K562 (cell line): ENCODE measurements at regions not wholly inside any gene's neighbourhood (a gene's known extent, or its start where the extent isn't known, plus 50 kb on each side); places are given as distances from the start of the nearest gene placed in this dataset.

Experiments used
- ATAC-seq: fragments of 200-7000 bp; cut with Tn5 transposase; 3 replicates; pipeline ENCODE4 v1.9.1; 2020; ENCODE audit warnings: moderate library complexity
- BruUV-seq: library from RNA; stranded (reverse); fragments of 400-500 nt; replicated peaks from 2 replicates; lab custom pipeline; 2021; lab: Mats Ljungman, UMichigan
- CTCF ChIA-PET: fragments of 300-600 bp; formaldehyde crosslinking; extraction: SDS; loops from one replicate; lab custom pipeline; 2021; ENCODE audit warnings: low intra/inter-chr PET ratio; lab: Yijun Ruan, JAX
- POLR2A ChIA-PET: fragments of 300-600, 350-650 bp; sonication (Branson Sonifier 250); formaldehyde crosslinking; extraction: SDS; loops from one replicate; lab custom pipeline; 2021; ENCODE audit warnings: antibody characterized with exemption, inconsistent platforms; lab: Yijun Ruan, JAX
- DNase-seq, 4 experiments: peaks; one replicate each; pipeline versions ENCODE4 v3.0.0 to v3.0.0-alpha.2; 2011 to 2018; ENCODE audit warnings: low spot score in 3 of 4, mixed read lengths in 3 of 4; ENCODE audit errors: extremely low read depth in 1 of 4
- FAIRE-seq: peaks from 2 replicates; lab custom pipeline; 2011; peaks lifted over from hg19 to GRCh38; lab: Jason Lieb, UNC
- H2AFZ ChIP-seq: 2 replicates; pipeline ENCODE4 v1.6.0; 2011; ENCODE audit warnings: low read depth, low read length, control low read depth, inconsistent platforms
- H3K27ac ChIP-seq: fragments of 200-600 bp; 3 replicates; pipeline ENCODE4 v1.8.0; 2011; ENCODE audit warnings: low read depth, mild to moderate bottlenecking, control low read depth, inconsistent platforms, low read length, moderate library complexity, mixed read lengths; ENCODE audit errors: extremely low read depth
- H3K27me3 ChIP-seq, 2 experiments: fragments of 300-600 bp in 1 of 2; 2 replicates in 1 of 2; 3 replicates in 1 of 2; pipeline versions ENCODE4 v1.6.0 to v1.8.0; 2011; ENCODE audit warnings: inconsistent platforms in 2 of 2, low read length in 2 of 2, mild to moderate bottlenecking in 1 of 2, mixed read lengths in 1 of 2, moderate library complexity in 1 of 2; ENCODE audit not compliant: control insufficient read depth in 2 of 2, insufficient read depth in 2 of 2
- H3K36me3 ChIP-seq: fragments of 300-600 bp; 3 replicates; pipeline ENCODE4 v1.8.0; 2011; ENCODE audit warnings: mild to moderate bottlenecking, low read length, inconsistent platforms; ENCODE audit not compliant: control insufficient read depth, insufficient read depth
- H3K4me1 ChIP-seq, 2 experiments: fragments of 200-600 bp in 1 of 2; replicated peaks in 1 of 2; 2 replicates in 1 of 2; 3 replicates in 1 of 2; pipeline versions ENCODE4 v1.5.1 to v1.8.0; 2011; ENCODE audit warnings: inconsistent platforms in 2 of 2, low read length in 2 of 2, mild to moderate bottlenecking in 1 of 2, mixed read lengths in 1 of 2, moderate library complexity in 1 of 2; ENCODE audit not compliant: control insufficient read depth in 2 of 2, insufficient read depth in 2 of 2
- H3K4me2 ChIP-seq: 2 replicates; pipeline ENCODE4 v1.6.1; 2011; ENCODE audit warnings: low read length, control low read depth, inconsistent platforms, mixed read lengths; ENCODE audit not compliant: insufficient read depth
- H3K4me3 ChIP-seq: fragments of 200-600 bp; sonication (generic), shearing (Covaris generic); 2 replicates; pipeline ENCODE4 v1.5.1; 2016; ENCODE audit warnings: control low read depth, inconsistent platforms
- H3K79me2 ChIP-seq: fragments of 200-600 bp; 3 replicates; pipeline ENCODE4 v1.8.0; 2011; ENCODE audit warnings: low read length, inconsistent platforms; ENCODE audit not compliant: control insufficient read depth, insufficient read depth
- H3K9ac ChIP-seq, 2 experiments: 2 replicates each; pipeline versions ENCODE4 v1.6.0 to v1.6.1; 2011; ENCODE audit warnings: low read depth in 2 of 2, low read length in 2 of 2, control low read depth in 1 of 2, inconsistent platforms in 1 of 2, mild to moderate bottlenecking in 1 of 2, mixed read lengths in 1 of 2; ENCODE audit not compliant: insufficient read depth in 1 of 2
- H3K9me1 ChIP-seq: one replicate; pipeline ENCODE4 v1.6.0; 2011; ENCODE audit warnings: inconsistent platforms, mild to moderate bottlenecking, low read length, moderate library complexity; ENCODE audit not compliant: control insufficient read depth, insufficient read depth
- H3K9me3 ChIP-seq: replicated peaks from 2 replicates; pipeline ENCODE4 v1.5.1; 2011; ENCODE audit warnings: low read depth, low read length, inconsistent platforms; ENCODE audit not compliant: control insufficient read depth, insufficient read depth
- H4K20me1 ChIP-seq: replicated peaks from 2 replicates; pipeline ENCODE4 v1.6.1; 2011; ENCODE audit warnings: low read length, inconsistent platforms, mixed read lengths; ENCODE audit not compliant: control insufficient read depth, insufficient read depth
- ESRRB ChIP-seq: fragments of 250-450 bp; sonication (Bioruptor Pico); IDR thresholded peaks from 2 replicates; pipeline ENCODE4 v1.5.0; 2020; ENCODE audit warnings: mild to moderate bottlenecking, moderate library complexity, borderline replicate concordance
- HMG20B ChIP-seq: fragments of 250-450 bp; sonication (Bioruptor Pico); IDR thresholded peaks from 2 replicates; pipeline ENCODE4 v1.5.0; 2021; ENCODE audit warnings: mild to moderate bottlenecking
- NFATC3 ChIP-seq: fragments of 450-650 bp; IDR thresholded peaks from 2 replicates; pipeline ENCODE4 v1.6.1; 2017; ENCODE audit warnings: mild to moderate bottlenecking
- NR1H2 ChIP-seq: sonication (generic); formaldehyde crosslinking; IDR thresholded peaks from 2 replicates; pipeline ENCODE4 v1.4.0; 2020; ENCODE audit warnings: mild to moderate bottlenecking, missing genetic modification reagents
- PRPF4 ChIP-seq: fragments of 200-400 bp; formaldehyde crosslinking; IDR thresholded peaks from one replicate; pipeline ENCODE4 v1.6.1; 2017; ENCODE audit warnings: low read length, low read depth, mild to moderate bottlenecking; ENCODE audit not compliant: insufficient read depth, poor library complexity, severe bottlenecking
- RAD21 ChIP-seq, 2 experiments: fragments of 250-450 bp in 1 of 2; fragments of 450-650 bp in 1 of 2; sonication (Bioruptor Pico) in 1 of 2; formaldehyde crosslinking in 1 of 2; IDR thresholded peaks in 1 of 2; conservative IDR thresholded peaks in 1 of 2; 2 replicates each; pipeline versions ENCODE4 v1.4.0 to v1.8.0; 2020 to 2022; ENCODE audit warnings: mild to moderate bottlenecking in 2 of 2, moderate library complexity in 1 of 2
- SPI1 ChIP-seq: IDR thresholded peaks from 2 replicates; pipeline ENCODE4 v1.6.1; 2011; ENCODE audit warnings: low read depth, low read length, control low read depth, borderline replicate concordance
- TBP ChIP-seq: optimal IDR thresholded peaks from 2 replicates; pipeline ENCODE3; 2011; ENCODE audit warnings: low read depth, low read length, improper control_type of control experiment
- ZC3H4 ChIP-seq: sonication (generic); formaldehyde crosslinking; IDR thresholded peaks from 2 replicates; pipeline ENCODE4 v1.9.0; 2021; ENCODE audit warnings: missing genetic modification reagents, borderline replicate concordance
- ZFP30 ChIP-seq: fragments of 250-450 bp; sonication (Bioruptor Pico); IDR thresholded peaks from 2 replicates; pipeline ENCODE4 v1.8.0; 2022; ENCODE audit warnings: moderate library complexity, mild to moderate bottlenecking, inconsistent platforms, borderline replicate concordance
- ZKSCAN1 ChIP-seq: fragments of 150-350 bp; IDR thresholded peaks from 2 replicates; pipeline ENCODE4 v1.6.1; 2016; ENCODE audit warnings: low read depth, low read length
- ZNF212 ChIP-seq: fragments of 450-650 bp; formaldehyde crosslinking; IDR thresholded peaks from 2 replicates; pipeline ENCODE4 v1.4.0; 2020; ENCODE audit warnings: mild to moderate bottlenecking
- WGBS: fragments of 100-300 bp; shearing (Covaris generic); methylation state at CpG from one replicate; pipeline ENCODE4 v1.1.6; 2016; ENCODE audit warnings: low coverage, mixed read lengths; ENCODE audit not compliant: insufficient coverage; ENCODE audit errors: missing lambda C conversion rate; 5-methylcytosine and 5-hydroxymethylcytosine counted together
- in situ Hi-C: fragments of 300-500 bp; cut with MboI; formaldehyde crosslinking; loops from 4 replicates; pipeline ENCODE4 v1.15.0; 2018; ENCODE audit warnings: inconsistent platforms, mixed read lengths
- intact Hi-C: fragments of 100-400 bp; cut with micrococcal nuclease; formaldehyde crosslinking; loops from 2 replicates; pipeline ENCODE4 v1.14.2; 2022
- TF ChIP-seq, protein P1 (sequence below): fragments of 200-600 bp; sonication (generic); IDR thresholded peaks from one replicate; pipeline ENCODE4 v1.6.1; 2012; ENCODE audit warnings: mild to moderate bottlenecking, low read depth, low read length, inconsistent platforms

DNA sequence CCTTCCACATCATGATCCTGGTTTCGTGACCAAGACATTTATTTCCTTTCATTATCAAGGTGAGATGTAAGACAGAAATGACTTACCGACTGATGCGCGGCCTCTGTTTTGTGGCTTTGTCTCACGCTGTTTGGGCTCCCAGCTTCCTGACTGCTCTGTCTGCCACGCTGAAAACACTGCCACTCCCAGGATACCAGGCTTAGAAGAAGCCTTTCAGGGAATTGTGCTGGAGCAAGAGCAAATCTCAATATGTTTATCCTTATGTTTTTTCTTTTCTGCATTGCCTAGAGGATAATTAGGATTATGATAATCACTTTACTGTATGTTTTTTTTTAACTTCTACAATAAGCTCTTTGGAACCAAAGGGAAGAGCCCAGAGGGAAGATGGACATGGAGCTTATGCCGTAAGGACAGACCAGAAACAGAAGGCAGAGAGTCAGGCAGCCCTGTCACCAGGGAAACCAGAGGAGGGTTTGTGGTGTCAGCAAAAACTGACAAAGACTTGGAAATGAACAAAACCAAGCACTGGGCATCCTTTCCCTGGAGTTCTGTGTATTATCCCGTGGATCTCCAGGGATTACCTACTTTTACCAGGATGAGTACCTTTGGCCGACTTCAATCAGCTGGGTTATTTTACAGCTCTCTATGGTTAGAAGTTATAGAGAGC is 68.2 kb upstream of the ISX start:
- Histone ChIP-seq H3K4me3 (no peak overlapping the region), H3K79me2 (no peaks in the 10 kb centered on the region), H3K4me1 (no peaks in the 10 kb centered on the region), H4K20me1 (no peaks in the 10 kb centered on the region), H2AFZ (no peak overlapping the region), H3K36me3 (no peaks in the 10 kb centered on the region), H3K27ac (no peak overlapping the region), H3K9ac (no peak overlapping the region), H3K9me3 (no peaks in the 10 kb centered on the region), H3K4me2 (no peak overlapping the region), H3K9me1 (no peaks in the 10 kb centered on the region), H3K27me3 (no peaks in the 10 kb centered on the region; a peak in 1 of 5 replicates)
- intact Hi-C loops: no loop called here
- no peak for ATAC-seq
- ChIA-PET POLR2A (no interaction called here), CTCF (no interaction called here)
- BruUV-seq: no TSS peak
- no peak for FAIRE-seq
- DNase-seq: no peak
- 18% methylated on average over 9 of the region's 9 CpGs for WGBS
- in situ Hi-C loops: no loop called here
- no peak for TF ChIP-seq ZC3H4 (CRISPR knock-in tag)
- TF ChIP-seq RAD21 (CRISPR knock-in tag; conservative IDR thresholded peaks at IDR 0.05 in 1 of 2, IDR thresholded peaks at IDR 0.05 in 1 of 2): no peak
- TF ChIP-seq TBP: no peak
- TF ChIP-seq ZFP30: no peak
- no peak for TF ChIP-seq ZNF212 (CRISPR knock-in tag)
- no peak for TF ChIP-seq NR1H2 (CRISPR knock-in tag)
- TF ChIP-seq, protein P1, sequence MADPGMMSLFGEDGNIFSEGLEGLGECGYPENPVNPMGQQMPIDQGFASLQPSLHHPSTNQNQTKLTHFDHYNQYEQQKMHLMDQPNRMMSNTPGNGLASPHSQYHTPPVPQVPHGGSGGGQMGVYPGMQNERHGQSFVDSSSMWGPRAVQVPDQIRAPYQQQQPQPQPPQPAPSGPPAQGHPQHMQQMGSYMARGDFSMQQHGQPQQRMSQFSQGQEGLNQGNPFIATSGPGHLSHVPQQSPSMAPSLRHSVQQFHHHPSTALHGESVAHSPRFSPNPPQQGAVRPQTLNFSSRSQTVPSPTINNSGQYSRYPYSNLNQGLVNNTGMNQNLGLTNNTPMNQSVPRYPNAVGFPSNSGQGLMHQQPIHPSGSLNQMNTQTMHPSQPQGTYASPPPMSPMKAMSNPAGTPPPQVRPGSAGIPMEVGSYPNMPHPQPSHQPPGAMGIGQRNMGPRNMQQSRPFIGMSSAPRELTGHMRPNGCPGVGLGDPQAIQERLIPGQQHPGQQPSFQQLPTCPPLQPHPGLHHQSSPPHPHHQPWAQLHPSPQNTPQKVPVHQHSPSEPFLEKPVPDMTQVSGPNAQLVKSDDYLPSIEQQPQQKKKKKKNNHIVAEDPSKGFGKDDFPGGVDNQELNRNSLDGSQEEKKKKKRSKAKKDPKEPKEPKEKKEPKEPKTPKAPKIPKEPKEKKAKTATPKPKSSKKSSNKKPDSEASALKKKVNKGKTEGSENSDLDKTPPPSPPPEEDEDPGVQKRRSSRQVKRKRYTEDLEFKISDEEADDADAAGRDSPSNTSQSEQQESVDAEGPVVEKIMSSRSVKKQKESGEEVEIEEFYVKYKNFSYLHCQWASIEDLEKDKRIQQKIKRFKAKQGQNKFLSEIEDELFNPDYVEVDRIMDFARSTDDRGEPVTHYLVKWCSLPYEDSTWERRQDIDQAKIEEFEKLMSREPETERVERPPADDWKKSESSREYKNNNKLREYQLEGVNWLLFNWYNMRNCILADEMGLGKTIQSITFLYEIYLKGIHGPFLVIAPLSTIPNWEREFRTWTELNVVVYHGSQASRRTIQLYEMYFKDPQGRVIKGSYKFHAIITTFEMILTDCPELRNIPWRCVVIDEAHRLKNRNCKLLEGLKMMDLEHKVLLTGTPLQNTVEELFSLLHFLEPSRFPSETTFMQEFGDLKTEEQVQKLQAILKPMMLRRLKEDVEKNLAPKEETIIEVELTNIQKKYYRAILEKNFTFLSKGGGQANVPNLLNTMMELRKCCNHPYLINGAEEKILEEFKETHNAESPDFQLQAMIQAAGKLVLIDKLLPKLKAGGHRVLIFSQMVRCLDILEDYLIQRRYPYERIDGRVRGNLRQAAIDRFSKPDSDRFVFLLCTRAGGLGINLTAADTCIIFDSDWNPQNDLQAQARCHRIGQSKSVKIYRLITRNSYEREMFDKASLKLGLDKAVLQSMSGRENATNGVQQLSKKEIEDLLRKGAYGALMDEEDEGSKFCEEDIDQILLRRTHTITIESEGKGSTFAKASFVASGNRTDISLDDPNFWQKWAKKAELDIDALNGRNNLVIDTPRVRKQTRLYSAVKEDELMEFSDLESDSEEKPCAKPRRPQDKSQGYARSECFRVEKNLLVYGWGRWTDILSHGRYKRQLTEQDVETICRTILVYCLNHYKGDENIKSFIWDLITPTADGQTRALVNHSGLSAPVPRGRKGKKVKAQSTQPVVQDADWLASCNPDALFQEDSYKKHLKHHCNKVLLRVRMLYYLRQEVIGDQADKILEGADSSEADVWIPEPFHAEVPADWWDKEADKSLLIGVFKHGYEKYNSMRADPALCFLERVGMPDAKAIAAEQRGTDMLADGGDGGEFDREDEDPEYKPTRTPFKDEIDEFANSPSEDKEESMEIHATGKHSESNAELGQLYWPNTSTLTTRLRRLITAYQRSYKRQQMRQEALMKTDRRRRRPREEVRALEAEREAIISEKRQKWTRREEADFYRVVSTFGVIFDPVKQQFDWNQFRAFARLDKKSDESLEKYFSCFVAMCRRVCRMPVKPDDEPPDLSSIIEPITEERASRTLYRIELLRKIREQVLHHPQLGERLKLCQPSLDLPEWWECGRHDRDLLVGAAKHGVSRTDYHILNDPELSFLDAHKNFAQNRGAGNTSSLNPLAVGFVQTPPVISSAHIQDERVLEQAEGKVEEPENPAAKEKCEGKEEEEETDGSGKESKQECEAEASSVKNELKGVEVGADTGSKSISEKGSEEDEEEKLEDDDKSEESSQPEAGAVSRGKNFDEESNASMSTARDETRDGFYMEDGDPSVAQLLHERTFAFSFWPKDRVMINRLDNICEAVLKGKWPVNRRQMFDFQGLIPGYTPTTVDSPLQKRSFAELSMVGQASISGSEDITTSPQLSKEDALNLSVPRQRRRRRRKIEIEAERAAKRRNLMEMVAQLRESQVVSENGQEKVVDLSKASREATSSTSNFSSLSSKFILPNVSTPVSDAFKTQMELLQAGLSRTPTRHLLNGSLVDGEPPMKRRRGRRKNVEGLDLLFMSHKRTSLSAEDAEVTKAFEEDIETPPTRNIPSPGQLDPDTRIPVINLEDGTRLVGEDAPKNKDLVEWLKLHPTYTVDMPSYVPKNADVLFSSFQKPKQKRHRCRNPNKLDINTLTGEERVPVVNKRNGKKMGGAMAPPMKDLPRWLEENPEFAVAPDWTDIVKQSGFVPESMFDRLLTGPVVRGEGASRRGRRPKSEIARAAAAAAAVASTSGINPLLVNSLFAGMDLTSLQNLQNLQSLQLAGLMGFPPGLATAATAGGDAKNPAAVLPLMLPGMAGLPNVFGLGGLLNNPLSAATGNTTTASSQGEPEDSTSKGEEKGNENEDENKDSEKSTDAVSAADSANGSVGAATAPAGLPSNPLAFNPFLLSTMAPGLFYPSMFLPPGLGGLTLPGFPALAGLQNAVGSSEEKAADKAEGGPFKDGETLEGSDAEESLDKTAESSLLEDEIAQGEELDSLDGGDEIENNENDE: no peak
- TF ChIP-seq PRPF4: no peak
- no peak for TF ChIP-seq ZKSCAN1
- no peak for TF ChIP-seq SPI1
- TF ChIP-seq NFATC3: no peak
- TF ChIP-seq ESRRB (CRISPR knock-in tag): no peak
- TF ChIP-seq HMG20B (CRISPR knock-in tag): no peak
